ENCODE measurements at regions not wholly inside any gene's neighbourhood (a gene's known extent, or its start where the extent isn't known, plus 50 kb on each side); places are given as distances from the start of the nearest gene placed in this dataset.

- no peak for DNase-seq (ENCODE audit: extremely low spot score)
- TF ChIP-seq SP1 (IDR thresholded peaks at IDR 0.05) = no peak
- no peak for TF ChIP-seq FOXA1 (IDR thresholded peaks at IDR 0.05)
- TF ChIP-seq TARDBP (IDR thresholded peaks at IDR 0.05) = no peak
- TF ChIP-seq ELF4 (IDR thresholded peaks at IDR 0.05) = no peak
- ChIA-PET POLR2A (no interaction called here), CTCF (interaction anchor here (0.5 kb wide), 1 partner anchor 373 kb away, joined by 3 read pairs; no protein-coding TSS in a partner anchor)
Measured at GRCh38 chr7:113800826-113801225, 118.0 kb downstream of the PPP1R3A start.

- ChIA-PET POLR2A (no interaction called here), CTCF (no interaction called here)
- DNase-seq (ENCODE audit: extremely low spot score) = no peak
- TF ChIP-seq LEF1 (IDR thresholded peaks at IDR 0.05; ENCODE audit: borderline replicate concordance) (no peak), BHLHE40 (IDR thresholded peaks at IDR 0.05; ENCODE audit: borderline replicate concordance) (no peak), NFRKB (IDR thresholded peaks at IDR 0.05) (no peak), FOXK2 (IDR thresholded peaks at IDR 0.05) (no peak), HDGF (IDR thresholded peaks at IDR 0.05; ENCODE audit: borderline replicate concordance) (no peak), L3MBTL2 (conservative IDR thresholded peaks at IDR 0.05) (no peak), SP1 (IDR thresholded peaks at IDR 0.05) (no peak)
Measured at GRCh38 chr7:113799896-113800295, 118.9 kb downstream of the PPP1R3A start.

GRCh38 chr7:113797420-113798010 is 121.3 kb downstream of the PPP1R3A start:
- no peak for TF ChIP-seq BHLHE40 (IDR thresholded peaks at IDR 0.05; ENCODE audit: borderline replicate concordance)
- ChIA-PET POLR2A (interaction anchor here (1.4 kb wide), 1 partner anchor 288 kb away, joined by 3 read pairs; no protein-coding TSS in a partner anchor), CTCF (no interaction called here)
- no peak for DNase-seq (ENCODE audit: extremely low spot score)

- TF ChIP-seq SUZ12 (IDR thresholded peaks at IDR 0.05) (no peak), L3MBTL2 (conservative IDR thresholded peaks at IDR 0.05) (no peak), CTBP1 (IDR thresholded peaks at IDR 0.05; ENCODE audit: borderline replicate concordance) (no peak), LEF1 (IDR thresholded peaks at IDR 0.05; ENCODE audit: borderline replicate concordance) (no peak), PKNOX1 (IDR thresholded peaks at IDR 0.05) (no peak), FOXK2 (IDR thresholded peaks at IDR 0.05) (no peak), FOXA1 (IDR thresholded peaks at IDR 0.05) (no peak), TARDBP (IDR thresholded peaks at IDR 0.05) (no peak), FOXM1 (IDR thresholded peaks at IDR 0.05; ENCODE audit: borderline replicate concordance) (no peak), ZNF384 (IDR thresholded peaks at IDR 0.05) (no peak), ELF4 (IDR thresholded peaks at IDR 0.05) (no peak), NFRKB (IDR thresholded peaks at IDR 0.05) (no peak), HDGF (IDR thresholded peaks at IDR 0.05; ENCODE audit: borderline replicate concordance) (no peak), SP1 (IDR thresholded peaks at IDR 0.05) (no peak), ARNT (IDR thresholded peaks at IDR 0.05) (no peak)
- no peak for DNase-seq (ENCODE audit: extremely low spot score)
- CTCF ChIA-PET = no interaction called here
- POLR2A ChIA-PET = interaction anchor here (1.4 kb wide), 1 partner anchor 289 kb away, joined by 3 read pairs; no protein-coding TSS in a partner anchor
Measured at GRCh38 chr7:113796557-113796956, 122.3 kb downstream of the PPP1R3A start.

- TF ChIP-seq NFRKB (IDR thresholded peaks at IDR 0.05) = no peak
- TF ChIP-seq ELF4 (IDR thresholded peaks at IDR 0.05) = no peak
- no peak for TF ChIP-seq ZNF384 (IDR thresholded peaks at IDR 0.05)
- no peak for TF ChIP-seq ARNT (IDR thresholded peaks at IDR 0.05)
- no peak for TF ChIP-seq BHLHE40 (IDR thresholded peaks at IDR 0.05; ENCODE audit: borderline replicate concordance)
- no peak for TF ChIP-seq FOXK2 (IDR thresholded peaks at IDR 0.05)
- TF ChIP-seq HDGF (IDR thresholded peaks at IDR 0.05; ENCODE audit: borderline replicate concordance) = no peak
- no peak for TF ChIP-seq PKNOX1 (IDR thresholded peaks at IDR 0.05)
- no peak for TF ChIP-seq TARDBP (IDR thresholded peaks at IDR 0.05)
- TF ChIP-seq CTBP1 (IDR thresholded peaks at IDR 0.05; ENCODE audit: borderline replicate concordance) = no peak
- no peak for TF ChIP-seq FOXM1 (IDR thresholded peaks at IDR 0.05; ENCODE audit: borderline replicate concordance)
- no peak for TF ChIP-seq L3MBTL2 (conservative IDR thresholded peaks at IDR 0.05)
- no peak for TF ChIP-seq FOXA1 (IDR thresholded peaks at IDR 0.05)
- no peak for TF ChIP-seq SP1 (IDR thresholded peaks at IDR 0.05)
- no peak for TF ChIP-seq SUZ12 (IDR thresholded peaks at IDR 0.05)
- CTCF ChIA-PET = no interaction called here
- POLR2A ChIA-PET = no interaction called here
- DNase-seq (ENCODE audit: extremely low spot score) = no peak
Measured at GRCh38 chr7:113794573-113794972, 124.2 kb downstream of the PPP1R3A start.

GRCh38 chr7:113793171-113793570 is 125.6 kb downstream of the PPP1R3A start:
- DNase-seq (ENCODE audit: extremely low spot score) = no peak
- TF ChIP-seq CTBP1 (IDR thresholded peaks at IDR 0.05; ENCODE audit: borderline replicate concordance) (no peak), ARNT (IDR thresholded peaks at IDR 0.05) (no peak), FOXM1 (IDR thresholded peaks at IDR 0.05; ENCODE audit: borderline replicate concordance) (no peak), HDGF (IDR thresholded peaks at IDR 0.05; ENCODE audit: borderline replicate concordance) (no peak), BHLHE40 (IDR thresholded peaks at IDR 0.05; ENCODE audit: borderline replicate concordance) (no peak), ELF4 (IDR thresholded peaks at IDR 0.05) (no peak), TARDBP (IDR thresholded peaks at IDR 0.05) (no peak), PKNOX1 (IDR thresholded peaks at IDR 0.05) (no peak), FOXK2 (IDR thresholded peaks at IDR 0.05) (no peak), SP1 (IDR thresholded peaks at IDR 0.05) (no peak), ZNF384 (IDR thresholded peaks at IDR 0.05) (no peak), LEF1 (IDR thresholded peaks at IDR 0.05; ENCODE audit: borderline replicate concordance) (no peak), SUZ12 (IDR thresholded peaks at IDR 0.05) (no peak), FOXA1 (IDR thresholded peaks at IDR 0.05) (no peak), L3MBTL2 (conservative IDR thresholded peaks at IDR 0.05) (no peak)
- ChIA-PET POLR2A (no interaction called here), CTCF (interaction anchor here (0.8 kb wide), 1 partner anchor 21 kb away, joined by 3 read pairs; no protein-coding TSS in a partner anchor)

Data from HEK293T (cell line).